ENCODE measurements at regions not wholly inside any gene's neighbourhood (a gene's known extent, or its start where the extent isn't known, plus 50 kb on each side); places are given as distances from the start of the nearest gene placed in this dataset.

- Histone ChIP-seq H3K27ac (ENCODE audit: insufficient read depth in 1 of 2, low read depth in 1 of 2, low read length in 2 of 2, poor library complexity in 1 of 2, severe bottlenecking in 2 of 2) (no peak overlapping the region), H3K27me3 (replicated peaks in 2 of 5; ENCODE audit: control insufficient read depth in 4 of 5, insufficient read depth in 5 of 5, low read length in 4 of 5) (no peaks in the 10 kb centered on the region), H3K36me3 (ENCODE audit: control insufficient read depth in 4 of 4, insufficient read depth in 4 of 4, low read length in 3 of 4) (no peaks in the 10 kb centered on the region), H3K4me1 (ENCODE audit: control extremely low read depth in 1 of 4, control insufficient read depth in 4 of 4, insufficient read depth in 4 of 4, low read length in 3 of 4) (no peaks in the 10 kb centered on the region), H3K9me3 (ENCODE audit: control extremely low read depth in 1 of 5, control insufficient read depth in 4 of 5, insufficient read depth in 2 of 5, low read depth in 1 of 5, low read length in 4 of 5) (no peaks in the 10 kb centered on the region), H3K4me3 (ENCODE audit: control insufficient read depth in 1 of 7, extremely low read depth in 1 of 7, insufficient read depth in 4 of 7, low read depth in 2 of 7, low read length in 6 of 7) (no peak overlapping the region)
- no peak for DNase-seq
- no CpG with 5 or more reads among the region's 1 CpG for WGBS (ENCODE audit: insufficient coverage)
- POLR2A ChIA-PET, result no interaction called here
- CTCF ChIA-PET, result no interaction called here
Measured at GRCh38 chr5:12019306-12019705, 115.1 kb upstream of the CTNND2 start.

GRCh38 chr5:12017007-12017406 lies 112.8 kb upstream of the CTNND2 start:
- POLR2A ChIA-PET, result no interaction called here

DNA sequence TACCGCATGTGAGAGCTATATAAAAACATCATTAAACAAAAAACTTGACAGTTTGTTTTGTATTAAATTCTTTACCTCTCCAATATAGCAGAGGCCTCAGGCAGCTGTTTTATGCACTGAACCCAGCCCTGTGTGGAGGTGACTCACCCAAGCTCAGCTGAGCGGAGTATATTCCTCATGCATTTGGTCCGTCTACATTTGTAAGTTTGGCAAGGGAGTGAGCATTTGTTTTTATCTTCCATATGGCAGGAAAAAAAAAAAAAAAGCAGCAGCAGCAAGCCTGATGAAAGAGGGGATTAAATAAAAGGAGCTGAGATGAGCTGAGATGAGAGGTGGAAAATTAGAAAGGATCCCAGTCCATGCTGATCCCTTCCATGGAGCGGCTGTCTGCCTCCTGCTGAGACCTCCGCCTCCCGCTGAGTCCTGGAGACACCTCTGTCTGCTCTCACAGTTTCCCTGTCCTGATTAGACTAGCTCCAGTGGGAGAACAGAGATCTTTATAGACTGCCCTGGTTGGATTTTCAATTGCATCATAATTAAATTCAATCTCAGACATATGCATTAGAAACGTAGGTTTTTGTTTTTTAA lies 112.0 kb upstream of the CTNND2 start:
- H3K36me3 ChIP-seq (ENCODE audit: control insufficient read depth in 4 of 4, insufficient read depth in 4 of 4, low read length in 3 of 4), result no peaks in the 10 kb centered on the region
- no peaks in the 10 kb centered on the region for H3K4me1 ChIP-seq (ENCODE audit: control extremely low read depth in 1 of 4, control insufficient read depth in 4 of 4, insufficient read depth in 4 of 4, low read length in 3 of 4)
- WGBS (ENCODE audit: insufficient coverage), result 85% methylated on average over 4 of the region's 7 CpGs
- CTCF ChIA-PET, result interaction anchor here (0.7 to 1.5 kb wide), 3 partner anchors 9 to 1935 kb away, joined by 3 to 5 read pairs (median 4); no protein-coding TSS in a partner anchor
- H3K27me3 ChIP-seq (replicated peaks in 2 of 5; ENCODE audit: control insufficient read depth in 4 of 5, insufficient read depth in 5 of 5, low read length in 4 of 5), result no peaks in the 10 kb centered on the region
- no peak for DNase-seq
- no peak overlapping the region for H3K27ac ChIP-seq (ENCODE audit: insufficient read depth in 1 of 2, low read depth in 1 of 2, low read length in 2 of 2, poor library complexity in 1 of 2, severe bottlenecking in 2 of 2)
- H3K9me3 ChIP-seq (ENCODE audit: control extremely low read depth in 1 of 5, control insufficient read depth in 4 of 5, insufficient read depth in 2 of 5, low read depth in 1 of 5, low read length in 4 of 5), result no peaks in the 10 kb centered on the region
- no peak overlapping the region for H3K4me3 ChIP-seq (ENCODE audit: control insufficient read depth in 1 of 7, extremely low read depth in 1 of 7, insufficient read depth in 4 of 7, low read depth in 2 of 7, low read length in 6 of 7)
- POLR2A ChIA-PET, result no interaction called here

More at GRCh38 chr5:12017007-12017406, 112.8 kb upstream of the CTNND2 start:
- no peak overlapping the region for H3K27ac ChIP-seq (ENCODE audit: insufficient read depth in 1 of 2, low read depth in 1 of 2, low read length in 2 of 2, poor library complexity in 1 of 2, severe bottlenecking in 2 of 2)
- no peaks in the 10 kb centered on the region for H3K9me3 ChIP-seq (ENCODE audit: control extremely low read depth in 1 of 5, control insufficient read depth in 4 of 5, insufficient read depth in 2 of 5, low read depth in 1 of 5, low read length in 4 of 5)
- CTCF ChIA-PET, result no interaction called here
- no peak overlapping the region for H3K4me3 ChIP-seq (ENCODE audit: control insufficient read depth in 1 of 7, extremely low read depth in 1 of 7, insufficient read depth in 4 of 7, low read depth in 2 of 7, low read length in 6 of 7)
- no peaks in the 10 kb centered on the region for H3K27me3 ChIP-seq (replicated peaks in 2 of 5; ENCODE audit: control insufficient read depth in 4 of 5, insufficient read depth in 5 of 5, low read length in 4 of 5)
- no peaks in the 10 kb centered on the region for H3K4me1 ChIP-seq (ENCODE audit: control extremely low read depth in 1 of 4, control insufficient read depth in 4 of 4, insufficient read depth in 4 of 4, low read length in 3 of 4)
- WGBS (ENCODE audit: insufficient coverage), result 90% methylated on average over 10 of the region's 10 CpGs
- H3K36me3 ChIP-seq (ENCODE audit: control insufficient read depth in 4 of 4, insufficient read depth in 4 of 4, low read length in 3 of 4), result no peaks in the 10 kb centered on the region
- no peak for DNase-seq

- Histone ChIP-seq H3K36me3 (ENCODE audit: control insufficient read depth in 4 of 4, insufficient read depth in 4 of 4, low read length in 3 of 4) (no peaks in the 10 kb centered on the region), H3K9me3 (ENCODE audit: control extremely low read depth in 1 of 5, control insufficient read depth in 4 of 5, insufficient read depth in 2 of 5, low read depth in 1 of 5, low read length in 4 of 5) (no peaks in the 10 kb centered on the region), H3K4me3 (ENCODE audit: control insufficient read depth in 1 of 7, extremely low read depth in 1 of 7, insufficient read depth in 4 of 7, low read depth in 2 of 7, low read length in 6 of 7) (no peak overlapping the region), H3K27me3 (replicated peaks in 2 of 5; ENCODE audit: control insufficient read depth in 4 of 5, insufficient read depth in 5 of 5, low read length in 4 of 5) (no peaks in the 10 kb centered on the region), H3K4me1 (ENCODE audit: control extremely low read depth in 1 of 4, control insufficient read depth in 4 of 4, insufficient read depth in 4 of 4, low read length in 3 of 4) (no peaks in the 10 kb centered on the region), H3K27ac (ENCODE audit: insufficient read depth in 1 of 2, low read depth in 1 of 2, low read length in 2 of 2, poor library complexity in 1 of 2, severe bottlenecking in 2 of 2) (no peak overlapping the region)
- ChIA-PET POLR2A (interaction anchor here (0.6 kb wide), 1 partner anchor 29 kb away, joined by 3 read pairs; no protein-coding TSS in a partner anchor), CTCF (interaction anchor here (1.6 to 2.1 kb wide), 2 partner anchors 10 to 12 kb away, joined by 3 to 8 read pairs; no protein-coding TSS in a partner anchor)
- WGBS (ENCODE audit: insufficient coverage), result 60% methylated on average over 1 of the region's 1 CpG
- no peak for DNase-seq
Measured at GRCh38 chr5:12013351-12013750, 109.1 kb upstream of the CTNND2 start.

DNA sequence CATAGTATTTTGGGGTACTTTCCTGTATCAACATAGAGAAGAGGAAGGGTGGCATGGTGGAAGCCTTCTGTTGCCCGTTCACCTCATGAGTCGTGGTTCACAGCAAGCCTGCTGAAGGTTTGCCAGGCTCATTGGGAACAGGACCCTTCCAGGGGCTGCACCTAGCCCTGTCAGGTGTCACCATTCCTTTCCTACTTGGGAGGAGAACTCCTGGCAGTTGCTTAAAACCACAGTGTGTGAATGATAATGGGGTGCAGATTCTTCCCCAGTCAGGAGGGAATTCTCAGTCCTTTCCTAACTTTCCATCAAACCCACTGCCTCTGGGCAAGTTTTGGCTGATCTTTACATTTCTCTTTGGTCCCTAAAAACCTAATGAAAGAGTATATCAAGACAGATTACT lies 99.4 kb upstream of the CTNND2 start:
- H3K4me1 ChIP-seq (ENCODE audit: control extremely low read depth in 1 of 4, control insufficient read depth in 4 of 4, insufficient read depth in 4 of 4, low read length in 3 of 4), result no peaks in the 10 kb centered on the region
- H3K27ac ChIP-seq (ENCODE audit: insufficient read depth in 1 of 2, low read depth in 1 of 2, low read length in 2 of 2, poor library complexity in 1 of 2, severe bottlenecking in 2 of 2), result no peak overlapping the region
- WGBS (ENCODE audit: insufficient coverage), result 93% methylated on average over 2 of the region's 2 CpGs
- H3K27me3 ChIP-seq (replicated peaks in 2 of 5; ENCODE audit: control insufficient read depth in 4 of 5, insufficient read depth in 5 of 5, low read length in 4 of 5), result no peaks in the 10 kb centered on the region
- DNase-seq, result no peak
- ChIA-PET CTCF (no interaction called here), POLR2A (no interaction called here)
- no peak overlapping the region for H3K4me3 ChIP-seq (ENCODE audit: control insufficient read depth in 1 of 7, extremely low read depth in 1 of 7, insufficient read depth in 4 of 7, low read depth in 2 of 7, low read length in 6 of 7)
- H3K36me3 ChIP-seq (ENCODE audit: control insufficient read depth in 4 of 4, insufficient read depth in 4 of 4, low read length in 3 of 4), result no peaks in the 10 kb centered on the region
- no peaks in the 10 kb centered on the region for H3K9me3 ChIP-seq (ENCODE audit: control extremely low read depth in 1 of 5, control insufficient read depth in 4 of 5, insufficient read depth in 2 of 5, low read depth in 1 of 5, low read length in 4 of 5)

DNA sequence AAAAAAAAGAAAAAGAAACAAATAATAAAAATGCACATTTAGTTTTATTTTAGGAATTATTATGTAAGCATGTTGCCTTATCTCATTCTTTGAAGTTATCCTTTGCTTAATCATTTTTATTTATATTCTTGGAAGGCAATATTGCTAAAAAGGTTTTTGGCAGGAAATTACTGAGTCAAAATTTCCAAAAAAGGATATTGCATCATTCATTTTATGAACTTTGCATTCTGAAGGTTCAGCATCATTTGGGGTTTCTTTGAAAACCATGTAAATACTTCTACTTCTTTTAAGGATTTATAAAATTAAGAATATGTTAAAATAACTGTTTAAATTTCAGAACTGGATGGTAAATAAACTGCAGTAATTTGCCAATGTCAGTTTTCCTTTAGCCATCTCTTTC lies 94.2 kb upstream of the CTNND2 start:
- Histone ChIP-seq H3K4me3 (ENCODE audit: control insufficient read depth in 1 of 7, extremely low read depth in 1 of 7, insufficient read depth in 4 of 7, low read depth in 2 of 7, low read length in 6 of 7) (no peak overlapping the region), H3K9me3 (ENCODE audit: control extremely low read depth in 1 of 5, control insufficient read depth in 4 of 5, insufficient read depth in 2 of 5, low read depth in 1 of 5, low read length in 4 of 5) (no peaks in the 10 kb centered on the region), H3K27ac (ENCODE audit: insufficient read depth in 1 of 2, low read depth in 1 of 2, low read length in 2 of 2, poor library complexity in 1 of 2, severe bottlenecking in 2 of 2) (no peak overlapping the region), H3K4me1 (ENCODE audit: control extremely low read depth in 1 of 4, control insufficient read depth in 4 of 4, insufficient read depth in 4 of 4, low read length in 3 of 4) (no peaks in the 10 kb centered on the region), H3K36me3 (ENCODE audit: control insufficient read depth in 4 of 4, insufficient read depth in 4 of 4, low read length in 3 of 4) (no peaks in the 10 kb centered on the region), H3K27me3 (replicated peaks in 2 of 5; ENCODE audit: control insufficient read depth in 4 of 5, insufficient read depth in 5 of 5, low read length in 4 of 5) (no peaks in the 10 kb centered on the region)
- CTCF ChIA-PET, result no interaction called here
- POLR2A ChIA-PET, result no interaction called here
- DNase-seq, result no peak

DNA sequence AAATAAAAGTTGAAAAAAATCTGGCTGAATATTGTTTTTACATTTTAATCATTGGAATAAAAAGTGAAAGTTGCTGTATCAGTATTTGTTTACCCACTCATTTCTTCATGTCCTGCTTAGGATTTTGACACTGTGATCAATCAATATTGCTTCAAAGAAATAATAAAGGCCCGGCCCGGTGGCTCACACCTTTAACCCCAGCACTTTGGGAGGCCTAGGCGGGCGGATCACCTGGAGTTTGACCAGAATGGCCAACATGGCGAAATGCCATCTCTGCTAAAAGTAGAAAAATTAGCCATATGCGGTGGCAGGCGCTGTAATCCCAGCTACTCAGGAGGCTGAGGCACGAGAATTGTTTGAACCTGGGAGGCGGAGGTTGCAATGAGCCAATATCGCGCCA lies 93.7 kb upstream of the CTNND2 start:
- H3K4me3 ChIP-seq (ENCODE audit: control insufficient read depth in 1 of 7, extremely low read depth in 1 of 7, insufficient read depth in 4 of 7, low read depth in 2 of 7, low read length in 6 of 7), result no peak overlapping the region
- H3K27me3 ChIP-seq (replicated peaks in 2 of 5; ENCODE audit: control insufficient read depth in 4 of 5, insufficient read depth in 5 of 5, low read length in 4 of 5), result no peaks in the 10 kb centered on the region
- no peaks in the 10 kb centered on the region for H3K36me3 ChIP-seq (ENCODE audit: control insufficient read depth in 4 of 4, insufficient read depth in 4 of 4, low read length in 3 of 4)
- ChIA-PET CTCF (no interaction called here), POLR2A (no interaction called here)
- no peak for DNase-seq
- 91% methylated on average over 8 of the region's 11 CpGs for WGBS (ENCODE audit: insufficient coverage)
- H3K9me3 ChIP-seq (ENCODE audit: control extremely low read depth in 1 of 5, control insufficient read depth in 4 of 5, insufficient read depth in 2 of 5, low read depth in 1 of 5, low read length in 4 of 5), result no peaks in the 10 kb centered on the region
- H3K4me1 ChIP-seq (ENCODE audit: control extremely low read depth in 1 of 4, control insufficient read depth in 4 of 4, insufficient read depth in 4 of 4, low read length in 3 of 4), result no peaks in the 10 kb centered on the region
- no peak overlapping the region for H3K27ac ChIP-seq (ENCODE audit: insufficient read depth in 1 of 2, low read depth in 1 of 2, low read length in 2 of 2, poor library complexity in 1 of 2, severe bottlenecking in 2 of 2)

Measured in common myeloid progenitor, CD34-positive (primary cell).